ENCODE measurements at regions not wholly inside any gene's neighbourhood (a gene's known extent, or its start where the extent isn't known, plus 50 kb on each side); places are given as distances from the start of the nearest gene placed in this dataset.

DNA sequence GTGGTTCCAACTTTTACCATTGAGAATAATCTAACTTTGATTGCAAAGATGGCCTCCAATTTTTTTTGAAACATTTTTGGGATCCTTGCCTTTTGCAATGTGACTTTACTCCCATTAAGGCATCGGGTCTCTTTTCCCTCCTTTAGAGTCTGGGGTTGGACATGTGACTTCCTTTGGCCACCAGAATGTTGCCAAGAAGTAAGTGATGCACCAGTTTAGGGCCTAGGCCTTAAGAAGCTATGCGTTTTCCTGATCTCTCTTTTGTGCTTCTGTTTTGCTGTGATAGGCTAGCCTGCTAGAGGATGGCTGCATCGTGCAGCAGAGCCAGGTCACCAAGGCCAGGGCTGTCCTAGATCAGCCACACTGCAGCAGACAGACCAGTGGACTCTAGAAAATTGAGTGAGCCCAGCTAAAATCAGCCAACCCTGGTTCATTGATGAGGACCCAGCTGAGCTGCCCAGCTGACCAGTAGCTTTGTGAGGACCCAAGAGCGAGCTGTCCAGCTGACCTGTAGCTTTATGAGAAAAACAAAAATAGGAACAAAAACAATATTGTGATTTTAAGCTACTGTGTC is 594.0 kb upstream of the JAG1 start:
- TF ChIP-seq, protein P1, sequence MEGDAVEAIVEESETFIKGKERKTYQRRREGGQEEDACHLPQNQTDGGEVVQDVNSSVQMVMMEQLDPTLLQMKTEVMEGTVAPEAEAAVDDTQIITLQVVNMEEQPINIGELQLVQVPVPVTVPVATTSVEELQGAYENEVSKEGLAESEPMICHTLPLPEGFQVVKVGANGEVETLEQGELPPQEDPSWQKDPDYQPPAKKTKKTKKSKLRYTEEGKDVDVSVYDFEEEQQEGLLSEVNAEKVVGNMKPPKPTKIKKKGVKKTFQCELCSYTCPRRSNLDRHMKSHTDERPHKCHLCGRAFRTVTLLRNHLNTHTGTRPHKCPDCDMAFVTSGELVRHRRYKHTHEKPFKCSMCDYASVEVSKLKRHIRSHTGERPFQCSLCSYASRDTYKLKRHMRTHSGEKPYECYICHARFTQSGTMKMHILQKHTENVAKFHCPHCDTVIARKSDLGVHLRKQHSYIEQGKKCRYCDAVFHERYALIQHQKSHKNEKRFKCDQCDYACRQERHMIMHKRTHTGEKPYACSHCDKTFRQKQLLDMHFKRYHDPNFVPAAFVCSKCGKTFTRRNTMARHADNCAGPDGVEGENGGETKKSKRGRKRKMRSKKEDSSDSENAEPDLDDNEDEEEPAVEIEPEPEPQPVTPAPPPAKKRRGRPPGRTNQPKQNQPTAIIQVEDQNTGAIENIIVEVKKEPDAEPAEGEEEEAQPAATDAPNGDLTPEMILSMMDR (IDR thresholded peaks at IDR 0.05), result no peak
- TF ChIP-seq POLR2AphosphoS5 (IDR thresholded peaks at IDR 0.05), result no peak
- no peak for TF ChIP-seq EP300 (IDR thresholded peaks at IDR 0.05)
- TF ChIP-seq POLR2A (IDR thresholded peaks at IDR 0.05), result no peak
